Activated naive CD4-positive, alpha-beta T cell treated with anti-CD3 and anti-CD28 coated beads, Interleukin-2, amount 50 U/mL, for 72 hours (primary cell): ENCODE measurements at regions not wholly inside any gene's neighbourhood (a gene's known extent, or its start where the extent isn't known, plus 50 kb on each side); places are given as distances from the start of the nearest gene placed in this dataset.

Source experiments
- ATAC-seq, 2 donors: fragments of 150-1000 bp; cut with Tn5 transposase; 2 replicates each; pipeline ENCODE4 v1.10.0; 2021; ENCODE audit warnings: mild to moderate bottlenecking in 2 of 2, moderate library complexity in 2 of 2
- DNase-seq, 2 donors: peaks; one replicate each; pipeline ENCODE4 v3.0.0; 2021 to 2022; ENCODE audit warnings: low spot score in 2 of 2
- H3K27ac Mint-ChIP-seq, 2 donors: one replicate each; pipeline ENCODE4 v1.8.0; 2022; ENCODE audit warnings: mild to moderate bottlenecking in 2 of 2, mixed read lengths in 2 of 2
- H3K36me3 Mint-ChIP-seq, 2 donors: one replicate each; pipeline ENCODE4 v1.8.0; 2022; ENCODE audit warnings: mixed read lengths in 2 of 2
- H3K9me3 Mint-ChIP-seq, 2 donors: one replicate each; pipeline ENCODE4 v1.8.0; 2022; ENCODE audit warnings: mixed read lengths in 2 of 2

- H3K9me3 Mint-ChIP-seq, result peaks cover 0 to 22% of the 10 kb centered on the region in 2 donors
- peak; percentile 61 to 86 for DNase-seq
- H3K27ac Mint-ChIP-seq, result peak overlapping the region; percentile 32 to 76
- ATAC-seq, result peak; percentile 97 to 98
- peaks cover 7 to 36% of the 10 kb centered on the region in 2 donors for H3K36me3 Mint-ChIP-seq
These were observed 76.8 kb upstream of the DUSP22 start for GRCh38 chr6:215335-216034.

DNA sequence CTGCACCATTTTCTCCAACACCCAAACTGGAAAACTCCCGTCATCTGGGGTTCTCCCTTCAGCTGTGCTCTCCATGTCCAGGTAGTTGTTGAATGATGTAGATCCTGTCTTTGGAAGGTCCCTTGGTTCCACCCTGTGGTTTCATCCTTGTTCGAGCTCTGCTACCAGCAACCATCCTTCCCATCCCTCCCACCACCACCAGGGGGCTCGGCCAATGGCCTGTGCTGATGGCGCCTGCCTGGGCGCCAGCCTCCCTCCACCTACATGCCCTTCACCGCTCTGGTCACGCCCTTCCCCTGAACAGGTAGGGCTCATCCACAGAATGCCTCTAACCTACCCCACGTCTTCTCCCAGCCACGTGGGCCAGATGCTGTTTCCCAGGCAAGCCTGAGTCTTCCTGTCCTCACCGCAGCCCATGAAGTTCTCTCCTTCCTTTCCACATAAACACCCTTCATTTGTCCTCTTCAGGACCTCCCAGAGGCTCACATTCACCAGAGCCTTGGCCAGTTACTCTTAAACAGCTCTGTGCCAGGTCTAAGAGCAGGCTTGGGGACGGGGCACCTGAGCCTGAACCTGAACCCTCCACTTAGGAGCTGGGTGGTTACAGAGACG, 75.1 kb upstream of the DUSP22 start:
- Mint-ChIP-seq H3K36me3 (peaks cover 7 to 42% of the 10 kb centered on the region in 2 donors), H3K9me3 (peaks cover 0 to 22% of the 10 kb centered on the region in 2 donors), H3K27ac (peak overlapping the region; percentile 76 to 77)
- ATAC-seq (peak in 1 of 2 donors; percentile 5), DNase-seq (no peak)

DNA sequence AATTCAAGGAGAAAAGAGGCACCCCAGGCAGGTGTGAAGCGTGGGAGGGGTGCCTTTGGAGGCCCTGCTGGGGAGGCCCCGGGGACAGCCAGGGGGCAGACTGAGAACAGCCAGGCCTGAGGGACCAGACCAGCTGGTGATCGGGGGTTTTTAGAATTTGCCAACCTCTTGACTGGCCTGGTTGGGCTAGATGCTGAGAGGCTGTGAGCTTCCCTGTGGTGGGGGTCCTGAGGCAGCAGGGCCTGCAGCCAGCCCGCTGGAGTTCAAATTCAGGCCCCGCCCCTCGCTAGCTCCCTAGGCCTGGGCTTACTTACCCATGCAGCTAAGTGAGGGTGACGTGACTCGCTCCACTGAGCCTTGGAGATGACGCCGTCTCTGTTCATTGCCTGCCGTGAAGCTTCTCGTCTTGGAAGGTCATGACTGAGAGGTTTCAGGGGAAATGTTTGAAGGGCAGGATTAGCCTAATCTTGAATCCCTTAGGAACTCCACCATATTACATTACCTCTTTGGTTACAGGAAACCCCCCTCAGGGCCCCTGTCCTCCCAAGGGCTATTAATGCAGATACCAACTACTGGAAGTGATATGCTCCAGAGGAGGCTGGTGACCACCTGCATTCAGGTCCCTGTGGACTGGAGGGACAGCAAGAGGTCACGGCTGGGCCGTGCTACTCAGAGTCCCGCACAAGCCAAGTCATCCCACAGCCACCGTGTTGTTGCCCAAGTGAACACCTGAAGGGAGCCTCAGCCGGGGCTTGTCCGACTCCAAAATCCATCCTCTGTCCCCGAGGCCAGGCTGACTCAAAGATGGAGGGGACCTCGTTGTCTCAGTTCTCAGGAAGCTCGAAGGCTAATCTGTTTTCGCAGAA, 73.9 kb upstream of the DUSP22 start:
- peaks cover 5 to 37% of the 10 kb centered on the region in 2 donors for H3K36me3 Mint-ChIP-seq
- DNase-seq (no peak), ATAC-seq (no peak)
- H3K9me3 Mint-ChIP-seq, result peaks cover 0 to 19% of the 10 kb centered on the region in 2 donors
- peak overlapping the region in 1 of 2 donors; percentile 18 for H3K27ac Mint-ChIP-seq

GRCh38 chr6:219019-219570, 73.2 kb upstream of the DUSP22 start:
- H3K36me3 Mint-ChIP-seq, result peaks cover 5 to 35% of the 10 kb centered on the region in 2 donors
- ATAC-seq, result no peak
- peaks cover 0 to 14% of the 10 kb centered on the region in 2 donors for H3K9me3 Mint-ChIP-seq
- DNase-seq, result no peak
- peak overlapping the region in 1 of 2 donors; percentile 18 for H3K27ac Mint-ChIP-seq

- ATAC-seq, result no peak
- no peak for DNase-seq
- Mint-ChIP-seq H3K9me3 (peaks cover 0 to 9% of the 10 kb centered on the region in 2 donors), H3K36me3 (peaks cover 10 to 35% of the 10 kb centered on the region in 2 donors), H3K27ac (no peak overlapping the region)
These were observed 72.6 kb upstream of the DUSP22 start for GRCh38 chr6:219641-220198.

DNA sequence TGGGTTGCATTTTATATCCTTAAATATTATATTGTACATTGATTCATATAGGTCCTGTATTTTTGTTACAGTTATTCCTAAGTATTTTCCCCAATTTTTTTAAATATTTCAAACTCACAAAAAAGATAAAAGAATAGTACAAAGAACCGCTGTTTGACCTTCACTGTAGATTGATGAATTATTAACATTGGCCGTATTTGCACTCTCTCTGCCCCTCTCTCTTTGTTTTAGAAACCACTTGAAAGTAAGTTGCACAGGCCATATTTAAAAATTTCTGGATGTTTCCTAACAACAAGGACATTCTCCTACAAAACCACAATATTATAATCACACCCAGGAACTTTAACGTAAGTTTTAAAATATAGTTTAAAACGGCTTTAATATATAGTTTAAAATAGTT, 72.0 kb upstream of the DUSP22 start:
- H3K9me3 Mint-ChIP-seq, result peaks cover 0 to 9% of the 10 kb centered on the region in 2 donors
- DNase-seq, result no peak

GRCh38 chr6:220721-221475, 71.4 kb upstream of the DUSP22 start:
- peak in 1 of 2 donors; percentile 4 for ATAC-seq
- peaks cover 12 to 35% of the 10 kb centered on the region in 2 donors for H3K36me3 Mint-ChIP-seq
- peak in 1 of 2 donors; percentile 56 for DNase-seq
- H3K9me3 Mint-ChIP-seq, result peaks cover 0 to 9% of the 10 kb centered on the region in 2 donors
- H3K27ac Mint-ChIP-seq, result peak overlapping the region; percentile 78 to 93

More for the DNA sequence above, 72.0 kb upstream of the DUSP22 start:
- peaks cover 12 to 35% of the 10 kb centered on the region in 2 donors for H3K36me3 Mint-ChIP-seq
- no peak for ATAC-seq
- H3K27ac Mint-ChIP-seq, result no peak overlapping the region

GRCh38 chr6:221531-222349, 70.5 kb upstream of the DUSP22 start:
- Mint-ChIP-seq H3K36me3 (peaks cover 12 to 41% of the 10 kb centered on the region in 2 donors), H3K27ac (peak overlapping the region; percentile 78 to 93), H3K9me3 (peaks cover 0 to 9% of the 10 kb centered on the region in 2 donors)
- no peak for DNase-seq
- ATAC-seq, result no peak

- peak overlapping the region; percentile 78 to 93 for H3K27ac Mint-ChIP-seq
- H3K36me3 Mint-ChIP-seq, result peaks cover 12 to 40% of the 10 kb centered on the region in 2 donors
- peaks cover 0 to 2% of the 10 kb centered on the region in 2 donors for H3K9me3 Mint-ChIP-seq
- ATAC-seq, result no peak
- no peak for DNase-seq
These were observed 69.8 kb upstream of the DUSP22 start for GRCh38 chr6:222468-222867.

DNA sequence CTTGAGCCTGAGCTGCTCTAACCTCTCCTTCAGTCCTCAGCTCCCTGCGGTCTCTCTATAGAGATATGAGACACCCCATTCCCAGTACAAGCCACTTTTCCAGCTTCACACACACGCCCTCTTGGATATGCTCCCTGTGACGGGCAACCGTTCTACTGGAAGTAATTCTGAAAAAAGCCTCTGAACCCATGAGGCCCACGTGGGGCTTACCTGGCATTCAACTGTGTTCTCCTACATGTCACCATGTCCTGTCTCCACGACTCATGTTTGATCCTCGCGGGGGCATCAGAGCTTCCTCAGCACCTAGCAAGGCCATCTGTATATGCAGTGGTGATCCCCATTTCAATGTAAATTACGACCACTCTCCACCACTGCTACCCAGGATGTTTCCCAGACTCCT, 69.2 kb upstream of the DUSP22 start:
- no peak for DNase-seq
- ATAC-seq, result no peak
- H3K27ac Mint-ChIP-seq, result peak overlapping the region; percentile 97 to 99
- H3K9me3 Mint-ChIP-seq, result no peaks in the 10 kb centered on the region
- H3K36me3 Mint-ChIP-seq, result peaks cover 12 to 36% of the 10 kb centered on the region in 2 donors

DNA sequence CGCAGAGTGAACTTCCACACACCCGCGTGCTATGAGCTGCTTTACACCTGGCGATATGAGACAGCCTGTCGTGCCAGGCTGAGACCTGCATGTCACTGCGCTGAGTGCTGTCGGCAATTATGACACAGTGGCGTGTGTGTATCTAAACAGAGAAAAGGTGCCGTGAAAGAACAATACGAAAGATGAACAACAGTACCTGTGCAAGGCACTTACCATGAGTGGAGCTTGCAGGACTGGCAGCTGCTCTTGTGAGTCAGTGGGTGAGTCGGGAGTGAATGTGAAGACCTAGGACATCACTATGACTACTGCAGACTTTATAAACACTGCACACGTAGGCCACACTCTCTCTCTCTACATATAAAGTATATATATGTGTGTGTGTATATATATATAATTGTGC, 68.5 kb upstream of the DUSP22 start:
- Mint-ChIP-seq H3K36me3 (peaks cover 12 to 36% of the 10 kb centered on the region in 2 donors), H3K9me3 (no peaks in the 10 kb centered on the region), H3K27ac (peak overlapping the region; percentile 97 to 99)
- peak; percentile 37 to 64 for ATAC-seq
- DNase-seq, result peak in 1 of 2 donors; percentile 53

GRCh38 chr6:224350-224749, 67.9 kb upstream of the DUSP22 start:
- peak overlapping the region; percentile 97 to 99 for H3K27ac Mint-ChIP-seq
- DNase-seq, result no peak
- no peak for ATAC-seq
- H3K9me3 Mint-ChIP-seq, result no peaks in the 10 kb centered on the region
- H3K36me3 Mint-ChIP-seq, result peaks cover 12 to 37% of the 10 kb centered on the region in 2 donors

DNA sequence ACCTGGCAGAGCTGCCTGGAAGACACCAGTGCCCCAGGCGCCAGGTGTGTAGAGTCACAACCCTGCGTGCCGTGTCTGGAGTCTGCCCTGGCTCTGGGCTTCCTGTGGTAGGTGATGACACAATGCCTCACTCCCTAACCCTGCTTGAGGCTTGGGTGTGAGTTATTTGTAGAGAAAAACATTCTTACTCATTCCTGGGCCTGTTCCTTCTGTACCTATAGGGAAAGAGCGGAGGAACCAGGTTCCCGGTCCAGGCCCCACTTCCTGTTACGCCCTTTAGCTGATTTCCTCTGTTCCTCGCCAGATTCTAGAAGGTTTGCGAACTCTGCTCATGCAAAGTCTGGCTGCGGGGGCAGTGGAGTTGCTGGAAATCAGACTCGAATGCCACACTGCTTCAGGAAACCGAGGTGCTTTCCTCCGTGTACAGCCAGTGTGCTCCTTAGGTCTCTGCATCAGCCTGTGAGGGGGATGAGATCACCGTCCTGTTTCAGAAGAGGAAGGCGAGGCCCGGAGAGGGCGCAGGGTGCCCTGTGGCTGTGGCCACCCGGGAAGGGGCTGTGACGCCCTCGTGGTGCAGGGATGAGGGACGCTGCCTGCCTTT, 67.1 kb upstream of the DUSP22 start:
- Mint-ChIP-seq H3K9me3 (no peaks in the 10 kb centered on the region), H3K27ac (peak overlapping the region; percentile 97 to 99), H3K36me3 (peaks cover 12 to 40% of the 10 kb centered on the region in 2 donors)
- ATAC-seq (peak; percentile 81 to 82), DNase-seq (peak; percentile 79 to 89)

GRCh38 chr6:225907-226306, 66.4 kb upstream of the DUSP22 start:
- H3K9me3 Mint-ChIP-seq, result no peaks in the 10 kb centered on the region
- no peak for DNase-seq
- H3K27ac Mint-ChIP-seq, result peak overlapping the region; percentile 97 to 99
- ATAC-seq, result no peak
- peaks cover 12 to 40% of the 10 kb centered on the region in 2 donors for H3K36me3 Mint-ChIP-seq
